Left forelimb (tissue), 1 donor: ENCODE measurements at regions not wholly inside any gene's neighbourhood (a gene's known extent, or its start where the extent isn't known, plus 50 kb on each side); places are given as distances from the start of the nearest gene placed in this dataset.
"Not testable (repeated sequence)": the region's sequence is repeated elsewhere in the genome, so short reads cannot be mapped to it uniquely, and the experiment has no call there.

ENCODE experiments used
- DNase-seq: peaks from one replicate; pipeline ENCODE4 v3.0.0-alpha.2; 2018; ENCODE audit warnings: low spot score

DNA sequence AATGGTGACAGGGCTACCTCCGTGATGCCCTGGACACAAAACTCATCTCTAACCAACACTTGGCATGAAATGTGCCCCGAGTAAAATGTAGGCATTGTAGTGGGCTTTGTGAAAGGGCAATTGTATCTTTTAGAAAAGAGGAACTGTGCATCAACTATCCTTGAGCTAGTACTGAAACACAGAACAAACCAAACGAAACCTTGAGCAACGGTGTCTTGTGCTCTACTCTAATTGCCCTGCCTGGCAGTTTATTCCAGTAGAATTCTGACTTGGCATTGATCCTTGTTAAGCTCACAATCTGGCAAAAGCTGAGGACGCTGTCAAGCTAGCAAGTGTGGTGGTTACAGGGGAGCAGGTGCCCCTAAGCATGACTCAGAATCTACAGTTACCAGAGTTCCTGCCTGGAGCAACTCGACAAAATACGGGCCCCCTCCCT, 707.1 kb upstream of the SPRY2 start:
- DNase-seq = no peak

DNA sequence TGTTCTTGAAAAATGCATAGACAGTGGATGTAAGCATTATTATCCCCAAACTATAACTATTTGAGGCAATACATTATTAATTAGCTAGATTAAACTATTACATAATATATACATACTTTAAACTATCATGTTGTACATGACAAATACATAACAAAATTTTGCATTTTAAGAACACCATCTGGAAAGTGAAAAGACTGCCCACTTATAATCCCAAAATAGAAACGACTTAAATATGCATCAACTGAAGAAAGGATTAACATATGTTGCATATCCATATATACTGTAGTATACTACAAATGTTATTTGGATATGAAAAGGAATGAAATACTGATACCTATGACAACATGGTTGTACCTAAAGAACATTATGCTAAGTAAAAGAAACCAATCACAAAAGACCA, 700.8 kb upstream of the SPRY2 start:
- DNase-seq = no peak

GRCh38 chr13:81031996-81032395, 691.1 kb upstream of the SPRY2 start:
- DNase-seq = no peak

DNA sequence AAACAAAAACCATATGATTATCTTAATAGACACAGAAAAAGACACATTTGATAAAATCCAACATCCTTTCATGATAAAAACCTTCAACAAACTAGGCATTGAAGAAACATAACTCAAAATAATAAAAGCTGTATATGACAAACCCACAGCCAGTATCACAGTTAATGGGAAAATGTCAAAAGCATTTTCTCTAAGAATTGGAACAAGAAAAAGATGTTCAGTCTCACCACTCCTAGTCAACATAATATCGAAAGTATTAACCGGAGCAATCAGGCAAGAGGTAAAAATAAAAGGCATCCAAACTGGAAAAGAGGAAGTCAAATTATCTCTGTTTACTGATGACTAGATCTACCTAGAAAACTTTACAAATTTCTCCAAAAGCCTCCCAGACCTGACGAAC, 684.2 kb upstream of the SPRY2 start:
- no peak for DNase-seq

- DNase-seq = no peak
Measured at GRCh38 chr13:81021284-81021840, 680.4 kb upstream of the SPRY2 start.

GRCh38 chr13:81020010-81020409, 679.1 kb upstream of the SPRY2 start:
- DNase-seq = no peak

- DNase-seq = no peak
Measured at GRCh38 chr13:81018936-81019335, 678.0 kb upstream of the SPRY2 start.

- no peak for DNase-seq
Measured at GRCh38 chr13:81017513-81018152, 676.7 kb upstream of the SPRY2 start.

GRCh38 chr13:81012031-81012430, 671.1 kb upstream of the SPRY2 start:
- no peak for DNase-seq

GRCh38 chr13:81001828-81002385, 661.0 kb upstream of the SPRY2 start:
- no peak for DNase-seq

- not testable (repeated sequence) for DNase-seq
Measured at GRCh38 chr13:80998603-80999002, 657.7 kb upstream of the SPRY2 start.

- DNase-seq = no peak
Measured at GRCh38 chr13:80989747-80990146, 648.8 kb upstream of the SPRY2 start.

DNA sequence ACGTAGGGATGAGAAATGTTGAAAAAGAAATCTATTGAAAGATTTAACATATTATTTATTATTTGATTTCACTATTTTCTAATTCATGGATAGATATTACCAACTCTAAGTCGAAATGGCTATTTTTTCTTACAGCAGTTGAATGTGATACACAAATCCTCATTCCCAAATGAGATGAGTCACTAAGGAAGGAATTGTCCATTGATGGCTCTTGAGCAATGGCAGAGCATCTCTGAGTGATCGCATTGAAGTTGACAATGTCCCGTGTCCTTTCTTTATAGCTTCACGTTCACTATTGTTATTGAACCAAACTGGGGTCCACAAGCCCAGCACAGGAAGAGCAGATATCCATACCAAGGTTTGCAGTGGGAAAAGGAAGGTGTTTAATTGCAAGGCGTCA, 648.3 kb upstream of the SPRY2 start:
- no peak for DNase-seq

DNA sequence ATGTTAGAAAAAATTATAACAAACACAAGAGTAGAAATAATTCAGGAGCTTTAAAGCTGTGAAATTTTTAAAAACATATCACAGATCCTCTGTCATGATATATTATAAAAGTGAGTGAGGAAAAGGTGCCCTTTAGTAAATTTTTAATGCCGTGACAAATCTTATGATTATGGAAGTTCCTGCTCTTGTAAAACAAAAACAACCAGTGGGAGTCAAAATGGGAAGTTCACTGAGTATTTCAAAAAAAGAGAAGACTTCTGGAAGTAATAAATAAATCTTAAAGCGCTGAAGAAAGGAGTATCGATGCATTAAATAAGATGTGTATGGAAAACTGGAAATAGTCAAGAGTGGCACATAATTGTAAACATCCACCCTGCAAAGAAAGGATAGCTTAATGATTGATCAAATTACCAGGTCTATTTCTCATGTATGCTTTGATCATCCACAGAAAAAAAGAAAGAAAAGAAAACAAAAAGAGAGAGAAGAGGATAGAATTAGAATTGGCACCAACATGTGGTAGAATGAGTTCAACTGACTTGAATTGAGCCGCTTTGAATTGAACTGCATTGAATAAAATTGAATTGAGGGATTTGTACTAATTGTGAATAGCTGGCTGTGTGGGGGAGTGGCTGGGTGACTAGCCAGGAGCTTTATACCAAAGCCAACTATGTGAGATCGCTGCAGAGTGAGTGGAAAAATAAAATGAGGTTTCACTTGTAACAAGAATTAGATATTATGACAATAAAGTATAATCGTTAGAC, 647.6 kb upstream of the SPRY2 start:
- no peak for DNase-seq

DNA sequence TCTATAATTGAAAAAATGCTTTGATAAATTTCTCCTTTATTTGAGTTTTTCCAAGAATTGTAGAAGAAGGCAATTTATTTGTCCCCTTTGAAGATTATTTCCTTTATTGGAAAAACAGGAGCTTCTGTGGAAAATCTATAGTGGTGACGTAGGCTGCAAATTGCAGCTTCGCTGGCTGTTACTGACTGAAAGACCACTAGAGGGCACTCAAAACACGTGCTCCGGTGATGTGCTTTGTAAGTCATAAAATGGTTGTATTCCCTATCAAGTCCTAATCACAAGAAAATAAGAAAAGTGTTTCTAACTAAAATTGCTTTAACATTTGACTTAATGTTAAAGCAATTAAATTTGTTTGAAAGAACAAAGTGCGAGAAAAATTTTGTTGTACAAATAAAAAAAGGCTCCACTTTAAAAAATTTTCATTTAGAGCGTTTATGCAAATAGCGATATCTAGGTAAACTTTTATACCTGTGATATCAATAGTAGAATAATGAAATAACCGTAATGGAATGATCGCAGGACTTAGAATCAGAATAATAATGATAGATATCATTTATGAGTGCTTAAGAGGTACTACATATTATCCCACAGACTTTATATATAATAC, 638.2 kb upstream of the SPRY2 start:
- DNase-seq = no peak

GRCh38 chr13:80977168-80977567, 636.2 kb upstream of the SPRY2 start:
- no peak for DNase-seq

GRCh38 chr13:80975903-80976302, 635.0 kb upstream of the SPRY2 start:
- no peak for DNase-seq

GRCh38 chr13:80973721-80974120, 632.8 kb upstream of the SPRY2 start:
- no peak for DNase-seq

- DNase-seq = no peak
Measured at GRCh38 chr13:80972857-80973478, 632.0 kb upstream of the SPRY2 start.

DNA sequence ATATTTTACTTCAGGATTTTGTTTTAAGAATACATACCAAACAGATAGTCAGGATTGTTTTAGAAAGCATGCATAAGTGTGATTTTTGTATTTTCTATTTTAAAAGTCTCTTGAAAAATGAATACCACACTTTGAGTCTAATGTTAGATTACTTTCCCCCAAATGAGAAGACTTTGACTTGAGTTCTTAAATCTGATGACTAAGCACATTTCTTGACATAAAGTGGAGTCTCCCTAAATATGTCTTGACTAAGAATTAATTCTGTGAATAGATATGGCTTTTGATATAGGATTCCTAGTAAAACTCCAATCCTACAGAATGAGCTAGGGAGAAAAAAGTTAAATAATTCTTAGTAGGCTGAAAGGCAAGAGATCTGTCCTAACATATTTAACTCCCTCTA, 624.2 kb upstream of the SPRY2 start:
- DNase-seq = no peak

DNA sequence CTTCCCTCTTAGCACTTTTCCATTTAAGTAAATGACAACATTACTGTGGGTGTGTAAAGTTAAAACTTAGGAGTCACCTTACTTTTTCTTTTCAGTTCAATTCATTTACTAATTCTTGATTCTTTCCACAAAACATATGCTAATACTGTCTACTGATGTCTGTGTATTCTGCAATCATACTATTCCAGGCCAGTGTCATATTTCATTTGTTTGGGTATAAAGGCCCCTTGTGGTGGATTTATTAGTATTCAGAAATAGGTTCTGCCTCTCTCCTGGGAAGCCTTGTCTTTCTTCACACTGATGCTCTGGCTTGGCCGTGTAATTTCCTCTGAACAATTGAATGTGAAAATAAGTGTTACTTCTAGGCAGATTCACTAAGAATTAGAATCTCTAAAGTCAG, 621.9 kb upstream of the SPRY2 start:
- DNase-seq = no peak

DNA sequence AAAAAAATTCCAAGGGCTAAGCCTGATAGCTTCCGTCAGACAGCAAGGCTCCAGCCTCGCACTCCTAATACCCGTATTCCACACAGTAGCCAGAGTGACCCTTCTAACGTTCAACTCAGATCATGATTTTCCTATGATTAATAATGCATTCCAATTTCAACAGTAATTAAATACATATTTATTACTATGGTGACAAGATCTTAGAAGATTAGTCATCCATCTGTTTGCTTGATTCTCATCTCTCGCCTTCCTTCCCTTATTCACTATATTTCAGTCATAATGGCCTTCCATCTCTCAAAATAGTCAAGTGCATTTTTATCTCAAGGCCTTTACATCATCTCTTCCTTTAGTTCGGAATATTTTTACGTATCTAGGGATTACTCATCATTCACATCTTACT, 621.2 kb upstream of the SPRY2 start:
- DNase-seq = no peak
